HG03520 (cell line): ENCODE measurements at regions not wholly inside any gene's neighbourhood (a gene's known extent, or its start where the extent isn't known, plus 50 kb on each side); places are given as distances from the start of the nearest gene placed in this dataset.
"Not testable (repeated sequence)": the region's sequence is repeated elsewhere in the genome, so short reads cannot be mapped to it uniquely, and the experiment has no call there.

Experiments
- ATAC-seq: cut with Tn5 transposase; IDR thresholded peaks from one replicate; pipeline ENCODE4 v1.9.1; 2021; ENCODE audit warnings: mild to moderate bottlenecking, moderate library complexity; ENCODE audit not compliant: unreplicated experiment

- ATAC-seq = peak; percentile 47
Measured at GRCh38 chr21:8194042-8194441, 2327.3 kb upstream of the TPTE start.

- not testable (repeated sequence) for ATAC-seq
Measured at GRCh38 chr21:8197377-8198027, 2323.9 kb upstream of the TPTE start.

DNA sequence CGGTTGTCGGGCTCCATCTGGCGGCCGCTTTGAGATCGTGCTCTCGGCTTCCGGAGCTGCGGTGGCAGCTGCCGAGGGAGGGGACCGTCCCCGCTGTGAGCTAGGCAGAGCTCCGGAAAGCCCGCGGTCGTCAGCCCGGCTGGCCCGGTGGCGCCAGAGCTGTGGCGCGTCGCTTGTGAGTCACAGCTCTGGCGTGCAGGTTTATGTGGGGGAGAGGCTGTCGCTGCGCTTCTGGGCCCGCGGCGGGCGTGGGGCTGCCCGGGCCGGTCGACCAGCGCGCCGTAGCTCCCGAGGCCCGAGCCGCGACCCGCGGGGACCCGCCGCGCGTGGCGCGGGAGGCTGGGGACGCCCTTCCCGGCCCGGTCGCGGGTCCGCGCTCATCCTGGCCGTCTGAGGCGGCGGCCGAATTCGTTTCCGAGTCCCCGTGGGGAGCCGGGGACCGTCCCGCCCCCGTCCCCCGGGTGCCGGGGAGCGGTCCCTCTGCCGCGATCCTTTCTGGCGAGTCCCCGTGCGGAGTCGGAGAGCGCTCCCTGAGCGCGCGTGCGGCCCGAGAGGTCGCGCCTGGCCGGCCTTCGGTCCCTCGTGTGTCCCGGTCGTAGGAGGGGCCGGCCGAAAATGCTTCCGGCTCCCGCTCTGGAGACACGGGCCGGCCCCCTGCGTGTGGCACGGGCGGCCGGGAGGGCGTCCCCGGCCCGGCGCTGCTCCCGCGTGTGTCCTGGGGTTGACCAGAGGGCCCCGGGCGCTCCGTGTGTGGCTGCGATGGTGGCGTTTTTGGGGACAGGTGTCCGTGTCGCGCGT lies 2316.1 kb upstream of the TPTE start:
- ATAC-seq = peak; percentile 97

DNA sequence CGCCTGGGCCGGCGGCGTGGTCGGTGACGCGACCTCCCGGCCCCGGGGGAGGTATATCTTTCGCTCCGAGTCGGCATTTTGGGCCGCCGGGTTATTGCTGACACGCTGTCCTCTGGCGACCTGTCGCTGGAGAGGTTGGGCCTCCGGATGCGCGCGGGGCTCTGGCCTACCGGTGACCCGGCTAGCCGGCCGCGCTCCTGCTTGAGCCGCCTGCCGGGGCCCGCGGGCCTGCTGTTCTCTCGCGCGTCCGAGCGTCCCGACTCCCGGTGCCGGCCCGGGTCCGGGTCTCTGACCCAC lies 2315.5 kb upstream of the TPTE start:
- ATAC-seq = not testable (repeated sequence)

GRCh38 chr21:8212986-8213550 lies 2308.3 kb upstream of the TPTE start:
- peak; percentile 61 for ATAC-seq

DNA sequence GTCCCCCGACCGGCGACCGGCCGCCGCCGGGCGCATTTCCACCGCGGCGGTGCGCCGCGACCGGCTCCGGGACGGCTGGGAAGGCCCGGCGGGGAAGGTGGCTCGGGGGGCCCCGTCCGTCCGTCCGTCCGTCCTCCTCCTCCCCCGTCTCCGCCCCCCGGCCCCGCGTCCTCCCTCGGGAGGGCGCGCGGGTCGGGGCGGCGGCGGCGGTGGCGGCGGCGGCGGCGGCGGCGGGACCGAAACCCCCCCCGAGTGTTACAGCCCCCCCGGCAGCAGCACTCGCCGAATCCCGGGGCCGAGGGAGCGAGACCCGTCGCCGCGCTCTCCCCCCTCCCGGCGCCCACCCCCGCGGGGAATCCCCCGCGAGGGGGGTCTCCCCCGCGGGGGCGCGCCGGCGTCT lies 2306.8 kb upstream of the TPTE start:
- ATAC-seq = not testable (repeated sequence)

GRCh38 chr21:8229366-8230150 lies 2291.8 kb upstream of the TPTE start:
- not testable (repeated sequence) for ATAC-seq

GRCh38 chr21:8231252-8231651 lies 2290.1 kb upstream of the TPTE start:
- not testable (repeated sequence) for ATAC-seq

GRCh38 chr21:8233000-8233399 lies 2288.4 kb upstream of the TPTE start:
- ATAC-seq = not testable (repeated sequence)

- not testable (repeated sequence) for ATAC-seq
Measured at GRCh38 chr21:8234059-8234458, 2287.3 kb upstream of the TPTE start.

- peak; percentile 40 for ATAC-seq
Measured at GRCh38 chr21:8244723-8245641, 2276.4 kb upstream of the TPTE start.

- ATAC-seq = peak; percentile 68
Measured at GRCh38 chr21:8245642-8246402, 2275.6 kb upstream of the TPTE start.

DNA sequence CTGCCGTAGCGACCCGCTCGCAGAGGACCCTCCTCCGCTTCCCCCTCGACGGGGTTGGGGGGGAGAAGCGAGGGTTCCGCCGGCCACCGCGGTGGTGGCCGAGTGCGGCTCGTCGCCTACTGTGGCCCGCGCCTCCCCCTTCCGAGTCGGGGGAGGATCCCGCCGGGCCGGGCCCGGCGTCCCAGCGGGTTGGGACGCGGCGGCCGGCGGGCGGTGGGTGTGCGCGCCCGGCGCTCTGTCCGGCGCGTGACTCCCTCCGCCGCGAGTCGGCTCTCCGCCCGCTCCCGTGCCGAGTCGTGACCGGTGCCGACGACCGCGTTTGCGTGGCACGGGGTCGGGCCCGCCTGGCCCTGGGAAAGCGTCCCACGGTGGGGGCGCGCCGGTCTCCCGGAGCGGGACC lies 2269.7 kb upstream of the TPTE start:
- ATAC-seq = not testable (repeated sequence)

GRCh38 chr21:8255094-8255493 lies 2266.3 kb upstream of the TPTE start:
- ATAC-seq = not testable (repeated sequence)

DNA sequence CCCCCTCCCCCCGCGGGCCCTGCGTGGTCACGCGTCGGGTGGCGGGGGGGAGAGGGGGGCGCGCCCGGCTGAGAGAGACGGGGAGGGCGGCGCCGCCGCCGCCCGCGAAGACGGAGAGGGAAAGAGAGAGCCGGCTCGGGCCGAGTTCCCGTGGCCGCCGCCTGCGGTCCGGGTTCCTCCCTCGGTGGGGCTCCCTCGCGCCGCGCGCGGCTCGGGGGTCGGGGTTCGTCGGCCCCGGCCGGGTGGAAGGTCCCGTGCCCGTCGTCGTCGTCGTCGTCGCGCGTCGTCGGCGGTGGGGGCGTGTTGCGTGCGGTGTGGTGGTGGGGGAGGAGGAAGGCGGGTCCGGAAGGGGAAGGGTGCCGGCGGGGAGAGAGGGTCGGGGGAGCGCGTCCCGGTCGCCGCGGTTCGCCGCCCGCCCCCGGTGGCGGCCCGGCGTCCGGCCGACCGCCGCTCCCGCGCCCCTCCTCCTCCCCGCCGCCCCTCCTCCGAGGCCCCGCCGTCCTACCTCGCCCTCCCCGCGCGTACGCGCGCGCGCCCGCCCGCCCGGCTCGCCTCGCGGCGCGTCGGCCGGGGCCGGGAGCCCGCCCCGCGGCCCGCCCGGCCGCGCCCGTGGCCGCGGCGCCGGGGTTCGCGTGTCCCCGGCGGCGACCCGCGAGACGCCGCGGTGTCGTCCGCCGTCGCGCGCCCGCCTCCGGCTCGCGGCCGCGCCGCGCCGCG lies 2264.1 kb upstream of the TPTE start:
- ATAC-seq = not testable (repeated sequence)

GRCh38 chr21:8260065-8260627 lies 2261.2 kb upstream of the TPTE start:
- not testable (repeated sequence) for ATAC-seq
